Neural crest cell (in vitro differentiated cells): ENCODE measurements at regions not wholly inside any gene's neighbourhood (a gene's known extent, or its start where the extent isn't known, plus 50 kb on each side); places are given as distances from the start of the nearest gene placed in this dataset.
A peak's percentile ranks its signal among the peaks of the same experiment; 100 is the strongest.

Experiments used
- DNase-seq: peaks from one replicate; pipeline ENCODE4 v3.0.0; 2021; ENCODE audit warnings: low read depth, mixed read lengths, low spot score
- H3K27ac Mint-ChIP-seq: one replicate; pipeline ENCODE4 v1.8.0; 2021; ENCODE audit warnings: mild to moderate bottlenecking, mixed read lengths; ENCODE audit not compliant: unreplicated experiment
- H3K27me3 Mint-ChIP-seq: 2 replicates; pipeline ENCODE4 v1.8.0; 2021; ENCODE audit warnings: low read depth, mild to moderate bottlenecking, mixed read lengths
- H3K36me3 Mint-ChIP-seq: 2 replicates; pipeline ENCODE4 v1.8.0; 2021; ENCODE audit warnings: low read depth, mild to moderate bottlenecking, mixed read lengths
- H3K4me1 Mint-ChIP-seq: 2 replicates; pipeline ENCODE4 v1.8.0; 2021; ENCODE audit warnings: mixed read lengths
- H3K4me3 Mint-ChIP-seq: one replicate; pipeline ENCODE4 v1.8.0; 2021; ENCODE audit warnings: mild to moderate bottlenecking, mixed read lengths
- H3K9me3 Mint-ChIP-seq: 2 replicates; pipeline ENCODE4 v1.8.0; 2021; ENCODE audit warnings: mixed read lengths
- TF ChIP-seq, protein P1 (sequence below): fragments of 200-600 bp; sonication (generic); conservative IDR thresholded peaks from 2 replicates; pipeline ENCODE4 v1.5.0; 2021; ENCODE audit warnings: antibody characterized with exemption, mild to moderate bottlenecking

- TF ChIP-seq, protein P1, sequence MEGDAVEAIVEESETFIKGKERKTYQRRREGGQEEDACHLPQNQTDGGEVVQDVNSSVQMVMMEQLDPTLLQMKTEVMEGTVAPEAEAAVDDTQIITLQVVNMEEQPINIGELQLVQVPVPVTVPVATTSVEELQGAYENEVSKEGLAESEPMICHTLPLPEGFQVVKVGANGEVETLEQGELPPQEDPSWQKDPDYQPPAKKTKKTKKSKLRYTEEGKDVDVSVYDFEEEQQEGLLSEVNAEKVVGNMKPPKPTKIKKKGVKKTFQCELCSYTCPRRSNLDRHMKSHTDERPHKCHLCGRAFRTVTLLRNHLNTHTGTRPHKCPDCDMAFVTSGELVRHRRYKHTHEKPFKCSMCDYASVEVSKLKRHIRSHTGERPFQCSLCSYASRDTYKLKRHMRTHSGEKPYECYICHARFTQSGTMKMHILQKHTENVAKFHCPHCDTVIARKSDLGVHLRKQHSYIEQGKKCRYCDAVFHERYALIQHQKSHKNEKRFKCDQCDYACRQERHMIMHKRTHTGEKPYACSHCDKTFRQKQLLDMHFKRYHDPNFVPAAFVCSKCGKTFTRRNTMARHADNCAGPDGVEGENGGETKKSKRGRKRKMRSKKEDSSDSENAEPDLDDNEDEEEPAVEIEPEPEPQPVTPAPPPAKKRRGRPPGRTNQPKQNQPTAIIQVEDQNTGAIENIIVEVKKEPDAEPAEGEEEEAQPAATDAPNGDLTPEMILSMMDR, result no peak
- H3K27ac Mint-ChIP-seq, result no peak overlapping the region
- DNase-seq, result no peak
- H3K36me3 Mint-ChIP-seq, result no peaks in the 10 kb centered on the region
- no peaks in the 10 kb centered on the region for H3K9me3 Mint-ChIP-seq
- H3K4me1 Mint-ChIP-seq, result peaks cover 22% of the 10 kb centered on the region
- no peak overlapping the region for H3K4me3 Mint-ChIP-seq
- H3K27me3 Mint-ChIP-seq, result no peaks in the 10 kb centered on the region
Measured at GRCh38 chr2:6675791-6676190, 189.9 kb downstream of the CMPK2 start.

DNA sequence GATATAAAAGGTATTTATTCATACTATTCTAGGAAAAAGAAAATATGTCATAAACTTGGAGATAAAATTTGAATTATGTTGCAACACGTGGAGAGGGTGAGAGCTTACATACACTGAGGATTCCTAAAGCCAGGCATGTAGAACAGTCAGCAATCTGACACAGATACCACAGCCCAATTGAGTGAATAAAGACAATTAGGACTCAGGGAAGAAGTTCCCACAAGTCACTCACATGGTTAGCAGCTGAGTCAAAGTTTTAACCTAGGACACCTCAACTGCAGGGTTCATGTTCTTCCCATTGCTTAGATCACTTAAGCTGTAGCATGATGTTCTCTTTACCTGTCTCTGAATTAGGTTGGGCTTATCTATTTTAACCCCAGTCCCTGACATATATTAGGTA lies 189.5 kb downstream of the CMPK2 start:
- TF ChIP-seq, protein P1, result no peak
- no peak overlapping the region for H3K27ac Mint-ChIP-seq
- no peaks in the 10 kb centered on the region for H3K27me3 Mint-ChIP-seq
- H3K36me3 Mint-ChIP-seq, result no peaks in the 10 kb centered on the region
- peaks cover 22% of the 10 kb centered on the region for H3K4me1 Mint-ChIP-seq
- DNase-seq, result no peak
- no peak overlapping the region for H3K4me3 Mint-ChIP-seq
- no peaks in the 10 kb centered on the region for H3K9me3 Mint-ChIP-seq

- Mint-ChIP-seq H3K9me3 (peaks cover 3% of the 10 kb centered on the region), H3K36me3 (no peaks in the 10 kb centered on the region), H3K27me3 (no peaks in the 10 kb centered on the region), H3K27ac (no peak overlapping the region), H3K4me3 (no peak overlapping the region), H3K4me1 (peaks cover 22% of the 10 kb centered on the region)
- TF ChIP-seq, protein P1, result no peak
- no peak for DNase-seq
Measured at GRCh38 chr2:6676776-6677175, 188.9 kb downstream of the CMPK2 start.

DNA sequence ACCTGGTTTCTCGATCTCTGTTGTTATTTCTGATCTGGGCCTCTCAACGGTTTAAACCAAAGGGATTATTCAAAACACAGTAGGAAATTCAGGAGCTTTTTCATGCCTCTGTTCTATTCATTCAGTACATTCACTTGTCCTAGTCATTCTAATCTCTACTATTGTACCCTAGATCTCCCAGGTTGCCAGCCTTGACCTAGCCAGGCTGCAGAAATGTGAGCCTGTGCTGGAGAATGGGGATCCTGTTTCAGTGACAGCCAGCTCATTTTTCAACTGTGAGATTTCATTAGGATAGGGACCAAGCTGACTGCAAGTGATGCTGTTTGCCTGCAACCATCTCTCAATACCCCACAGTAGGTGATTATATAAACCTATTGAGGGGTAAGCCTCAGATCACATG lies 186.2 kb downstream of the CMPK2 start:
- peaks cover 11% of the 10 kb centered on the region for H3K9me3 Mint-ChIP-seq
- DNase-seq, result no peak
- no peak overlapping the region for H3K4me3 Mint-ChIP-seq
- peaks cover 33% of the 10 kb centered on the region for H3K4me1 Mint-ChIP-seq
- no peaks in the 10 kb centered on the region for H3K27me3 Mint-ChIP-seq
- no peak overlapping the region for H3K27ac Mint-ChIP-seq
- H3K36me3 Mint-ChIP-seq, result no peaks in the 10 kb centered on the region
- TF ChIP-seq, protein P1, result no peak

- peaks cover 22% of the 10 kb centered on the region for H3K9me3 Mint-ChIP-seq
- peak overlapping the region; percentile 4 for H3K4me3 Mint-ChIP-seq
- DNase-seq, result no peak
- TF ChIP-seq, protein P1, result no peak
- no peaks in the 10 kb centered on the region for H3K27me3 Mint-ChIP-seq
- H3K4me1 Mint-ChIP-seq, result peaks cover 35% of the 10 kb centered on the region
- H3K27ac Mint-ChIP-seq, result peak overlapping the region; percentile 23
- peaks cover 9% of the 10 kb centered on the region for H3K36me3 Mint-ChIP-seq
Measured at GRCh38 chr2:6683516-6683915, 182.2 kb downstream of the CMPK2 start.

DNA sequence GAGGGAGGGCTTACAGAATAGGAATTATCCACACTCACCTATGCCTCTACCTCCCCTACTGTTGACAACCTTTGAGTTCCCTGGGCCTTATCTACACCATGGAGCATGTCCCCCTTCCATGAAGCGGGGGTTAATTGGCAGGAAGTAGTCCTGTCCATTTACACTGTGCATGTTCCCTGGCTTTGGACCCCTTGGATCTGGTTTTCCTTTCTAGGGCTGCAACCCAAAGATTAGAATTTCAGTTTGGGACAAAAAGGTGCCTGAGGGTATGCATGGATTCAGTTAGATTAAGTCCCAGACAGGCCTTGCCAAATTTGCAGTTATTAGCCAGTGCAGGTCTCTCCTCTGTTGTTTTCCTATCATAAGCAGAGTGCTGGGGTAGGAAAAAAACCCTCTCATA lies 180.3 kb downstream of the CMPK2 start:
- H3K27ac Mint-ChIP-seq, result no peak overlapping the region

More for the DNA sequence above, 180.3 kb downstream of the CMPK2 start:
- no peak overlapping the region for H3K4me3 Mint-ChIP-seq
- H3K4me1 Mint-ChIP-seq, result peaks cover 20% of the 10 kb centered on the region
- H3K27me3 Mint-ChIP-seq, result no peaks in the 10 kb centered on the region
- peaks cover 9% of the 10 kb centered on the region for H3K36me3 Mint-ChIP-seq
- DNase-seq, result no peak
- TF ChIP-seq, protein P1, result no peak
- peaks cover 26% of the 10 kb centered on the region for H3K9me3 Mint-ChIP-seq
